ENCODE measurements at regions not wholly inside any gene's neighbourhood (a gene's known extent, or its start where the extent isn't known, plus 50 kb on each side); places are given as distances from the start of the nearest gene placed in this dataset.

DNA sequence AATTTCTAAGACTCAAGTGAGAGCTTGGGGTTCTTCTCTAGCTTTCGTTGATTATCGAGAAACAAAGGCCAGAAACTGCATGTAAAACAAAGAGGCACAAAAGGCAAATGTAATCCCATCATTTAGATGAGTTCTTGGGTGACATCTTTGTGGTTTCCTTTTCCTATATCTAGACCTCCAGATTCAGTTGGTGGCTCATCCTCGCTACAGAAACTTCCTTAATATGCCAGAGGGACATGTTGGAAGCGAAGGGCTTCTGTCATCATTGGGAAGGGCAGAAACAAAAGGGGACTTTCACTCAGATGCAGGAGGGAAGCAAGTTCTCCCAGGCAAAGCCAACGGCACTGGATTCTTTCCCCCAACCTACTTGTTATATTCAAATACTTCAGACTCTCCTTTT, 150.6 kb upstream of the ZFHX3 start:
- Histone ChIP-seq H3K9ac (ENCODE audit: low read length) (no peak overlapping the region), H3K27me3 (ENCODE audit: control insufficient read depth, insufficient read depth, low read length) (no peaks in the 10 kb centered on the region), H3K36me3 (ENCODE audit: control insufficient read depth, insufficient read depth, low read length) (no peaks in the 10 kb centered on the region), H3K4me3 (ENCODE audit: low read length) (no peak overlapping the region), H3K4me1 (ENCODE audit: control insufficient read depth, insufficient read depth, low read length) (no peaks in the 10 kb centered on the region), H3K9me3 (ENCODE audit: control insufficient read depth, low read length) (no peaks in the 10 kb centered on the region)

DNA sequence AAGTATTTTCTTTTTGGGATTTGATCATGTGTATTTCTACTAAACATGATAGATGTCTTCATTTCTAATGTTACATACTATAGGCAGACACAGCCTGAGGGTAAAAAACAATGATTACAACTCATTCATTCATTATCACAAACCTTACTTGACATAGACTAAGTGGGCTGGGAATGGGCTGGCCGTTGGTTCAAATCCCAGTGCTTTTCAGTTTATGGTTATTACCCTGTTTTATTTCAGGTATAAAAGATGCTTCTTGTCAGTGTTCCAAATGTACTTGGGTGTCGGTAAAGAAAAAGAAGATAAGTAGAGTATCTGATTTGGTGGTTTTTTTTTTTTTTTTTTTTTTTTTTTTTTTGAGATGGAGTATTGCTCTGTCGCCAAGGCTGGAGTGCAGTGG, 149.7 kb upstream of the ZFHX3 start:
- no peaks in the 10 kb centered on the region for H3K9me3 ChIP-seq (ENCODE audit: control insufficient read depth, low read length)
- H3K4me3 ChIP-seq (ENCODE audit: low read length), result no peak overlapping the region
- H3K36me3 ChIP-seq (ENCODE audit: control insufficient read depth, insufficient read depth, low read length), result no peaks in the 10 kb centered on the region
- H3K27me3 ChIP-seq (ENCODE audit: control insufficient read depth, insufficient read depth, low read length), result no peaks in the 10 kb centered on the region
- no peak overlapping the region for H3K9ac ChIP-seq (ENCODE audit: low read length)
- H3K4me1 ChIP-seq (ENCODE audit: control insufficient read depth, insufficient read depth, low read length), result no peaks in the 10 kb centered on the region

DNA sequence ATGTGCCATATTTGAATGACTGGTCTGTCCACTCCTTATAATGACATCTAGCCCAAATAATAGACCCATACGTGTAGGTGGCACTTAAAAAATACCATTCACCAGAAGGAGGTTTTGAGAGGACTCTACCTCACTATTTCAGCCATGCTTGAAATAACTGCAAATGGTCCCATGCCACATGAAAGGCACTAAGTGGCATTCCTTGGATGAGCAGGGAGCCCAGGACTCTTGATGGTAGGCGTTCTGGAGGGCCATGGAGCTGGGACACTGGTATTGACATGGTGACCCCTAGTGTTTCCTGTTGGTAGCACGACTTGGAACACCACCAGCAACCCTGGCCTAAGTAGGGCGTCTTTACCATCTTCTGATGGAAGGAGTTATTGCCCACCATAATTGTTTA, 148.7 kb upstream of the ZFHX3 start:
- no peak overlapping the region for H3K9ac ChIP-seq (ENCODE audit: low read length)
- no peaks in the 10 kb centered on the region for H3K27me3 ChIP-seq (ENCODE audit: control insufficient read depth, insufficient read depth, low read length)
- no peaks in the 10 kb centered on the region for H3K9me3 ChIP-seq (ENCODE audit: control insufficient read depth, low read length)
- H3K36me3 ChIP-seq (ENCODE audit: control insufficient read depth, insufficient read depth, low read length), result no peaks in the 10 kb centered on the region
- no peaks in the 10 kb centered on the region for H3K4me1 ChIP-seq (ENCODE audit: control insufficient read depth, insufficient read depth, low read length)
- H3K4me3 ChIP-seq (ENCODE audit: low read length), result no peak overlapping the region

DNA sequence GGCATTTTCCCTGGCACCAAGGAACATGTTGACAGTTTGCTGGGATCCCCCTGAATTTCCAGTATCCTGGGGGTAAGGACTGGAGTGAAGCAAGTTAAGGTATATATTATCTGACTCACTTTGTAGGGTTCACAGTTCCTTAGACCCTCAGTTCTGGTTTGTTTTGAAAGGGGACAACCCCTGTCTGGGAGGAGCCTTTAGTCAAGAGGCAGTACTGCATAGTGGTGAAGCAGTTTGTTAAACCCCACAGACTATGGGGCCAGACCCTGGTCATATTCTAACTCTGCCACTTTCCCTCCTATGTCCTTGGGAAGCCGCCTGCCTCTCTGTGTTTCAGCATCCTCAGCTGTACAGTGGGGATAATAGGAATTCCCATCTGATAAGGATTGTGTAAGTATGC, 145.5 kb upstream of the ZFHX3 start:
- Histone ChIP-seq H3K9ac (ENCODE audit: low read length) (no peak overlapping the region), H3K4me1 (ENCODE audit: control insufficient read depth, insufficient read depth, low read length) (no peaks in the 10 kb centered on the region), H3K4me3 (ENCODE audit: low read length) (no peak overlapping the region), H3K36me3 (ENCODE audit: control insufficient read depth, insufficient read depth, low read length) (no peaks in the 10 kb centered on the region), H3K9me3 (ENCODE audit: control insufficient read depth, low read length) (no peaks in the 10 kb centered on the region), H3K27me3 (ENCODE audit: control insufficient read depth, insufficient read depth, low read length) (no peaks in the 10 kb centered on the region)

DNA sequence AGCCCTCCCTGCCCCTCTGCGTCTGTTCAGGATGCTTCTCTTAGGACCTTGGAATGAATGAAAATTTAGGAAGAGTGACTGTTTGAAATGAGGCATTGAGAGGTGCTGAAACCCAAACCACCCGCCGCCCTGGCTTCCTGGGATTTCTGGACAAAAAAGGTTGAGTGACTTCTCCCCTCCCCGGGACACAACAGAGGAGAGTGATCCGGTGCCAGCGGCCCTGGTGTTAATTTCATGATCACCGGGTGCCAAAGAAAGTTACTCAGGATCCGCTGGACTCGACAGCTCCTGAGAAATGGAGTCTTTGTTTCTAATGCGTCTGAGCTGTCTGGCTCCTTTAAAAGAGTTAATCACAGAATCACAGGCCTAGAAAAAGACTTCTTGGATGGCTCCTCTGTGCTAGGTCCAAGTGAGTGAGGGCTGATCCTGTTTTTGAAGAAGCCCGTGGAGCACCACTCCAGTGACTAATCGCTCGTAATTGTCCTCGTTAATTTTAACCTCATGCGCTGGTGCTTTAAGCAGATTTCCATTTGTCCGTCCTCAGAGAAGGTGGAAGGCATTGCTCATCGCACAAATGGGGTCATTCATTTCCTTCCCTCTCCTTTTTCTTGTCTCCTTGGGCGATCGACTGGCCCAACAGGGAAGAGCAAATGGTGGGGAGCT, 144.4 kb upstream of the ZFHX3 start:
- Histone ChIP-seq H3K4me1 (ENCODE audit: control insufficient read depth, insufficient read depth, low read length) (no peaks in the 10 kb centered on the region), H3K36me3 (ENCODE audit: control insufficient read depth, insufficient read depth, low read length) (no peaks in the 10 kb centered on the region), H3K4me3 (ENCODE audit: low read length) (no peak overlapping the region), H3K27me3 (ENCODE audit: control insufficient read depth, insufficient read depth, low read length) (no peaks in the 10 kb centered on the region), H3K9ac (ENCODE audit: low read length) (no peak overlapping the region), H3K9me3 (ENCODE audit: control insufficient read depth, low read length) (no peaks in the 10 kb centered on the region)

DNA sequence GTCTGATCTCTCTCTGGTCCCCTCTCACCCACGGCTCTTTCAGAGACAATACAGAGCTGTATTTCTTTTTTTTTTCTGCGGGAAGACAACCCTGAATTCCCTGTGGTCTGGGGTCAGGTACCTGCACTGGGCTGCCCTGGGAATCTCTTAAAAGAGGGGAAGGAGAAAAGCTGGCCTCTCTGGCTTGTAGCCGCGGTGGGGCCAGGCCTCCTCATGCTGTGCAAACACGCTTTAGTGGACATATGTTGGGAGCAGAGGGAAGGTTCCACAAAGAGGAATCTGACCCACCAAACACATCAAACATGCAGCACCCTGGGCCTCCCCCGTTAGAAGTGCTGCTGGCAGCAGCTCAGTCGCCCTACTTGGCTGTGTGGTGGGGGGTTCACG, 143.7 kb upstream of the ZFHX3 start:
- Histone ChIP-seq H3K4me1 (ENCODE audit: control insufficient read depth, insufficient read depth, low read length) (no peaks in the 10 kb centered on the region), H3K9ac (ENCODE audit: low read length) (no peak overlapping the region), H3K4me3 (ENCODE audit: low read length) (no peak overlapping the region), H3K36me3 (ENCODE audit: control insufficient read depth, insufficient read depth, low read length) (no peaks in the 10 kb centered on the region), H3K27me3 (ENCODE audit: control insufficient read depth, insufficient read depth, low read length) (no peaks in the 10 kb centered on the region), H3K9me3 (ENCODE audit: control insufficient read depth, low read length) (no peaks in the 10 kb centered on the region)

DNA sequence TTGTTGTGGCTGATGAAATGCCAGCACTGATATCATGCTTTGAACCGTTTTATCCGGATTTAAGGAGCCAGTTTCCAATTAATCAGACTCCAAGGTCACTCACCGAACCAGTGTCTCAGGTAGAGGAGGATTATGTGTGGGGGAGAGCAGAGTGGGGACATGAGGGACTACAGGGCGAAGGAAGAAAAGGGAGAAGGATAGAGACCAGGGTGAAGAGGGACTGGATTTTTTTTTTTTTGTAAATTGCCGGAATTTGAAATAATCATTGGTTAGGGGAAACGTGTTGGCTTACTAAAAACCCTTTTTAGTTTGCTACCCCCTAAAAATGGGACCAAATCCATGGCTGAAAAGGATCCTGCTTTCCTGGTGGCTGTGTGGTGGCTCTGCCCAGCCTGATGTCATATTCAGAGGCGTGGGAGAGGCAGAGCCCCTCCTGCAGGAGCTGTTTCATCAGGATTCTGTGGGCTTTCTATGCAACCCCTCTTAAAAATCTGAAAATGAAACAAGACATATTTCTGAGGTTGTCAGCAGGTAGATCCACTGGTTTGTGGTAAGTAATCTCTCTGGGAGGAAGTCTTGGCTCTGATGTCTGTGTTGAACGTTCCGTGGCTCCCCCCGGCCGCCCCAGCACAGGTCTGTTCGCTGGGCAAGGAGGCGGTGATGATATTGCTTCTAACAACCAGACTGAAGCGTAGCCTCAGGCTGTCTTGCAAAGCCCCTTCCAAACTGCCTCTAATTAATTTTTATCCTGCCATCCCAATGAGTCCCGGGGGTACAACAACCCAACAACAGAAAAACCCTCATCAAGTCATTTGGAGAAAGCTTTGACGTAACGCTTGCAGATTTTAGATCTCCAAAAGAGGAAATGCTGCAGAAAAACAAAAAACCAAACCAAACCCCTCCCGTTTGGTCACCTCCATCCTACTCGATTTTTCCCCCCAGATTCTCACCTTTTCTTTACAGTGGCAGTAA, 143.0 kb upstream of the ZFHX3 start:
- Histone ChIP-seq H3K36me3 (ENCODE audit: control insufficient read depth, insufficient read depth, low read length) (no peaks in the 10 kb centered on the region), H3K9ac (ENCODE audit: low read length) (no peak overlapping the region), H3K4me3 (ENCODE audit: low read length) (no peak overlapping the region), H3K4me1 (ENCODE audit: control insufficient read depth, insufficient read depth, low read length) (no peaks in the 10 kb centered on the region), H3K27me3 (ENCODE audit: control insufficient read depth, insufficient read depth, low read length) (no peaks in the 10 kb centered on the region), H3K9me3 (ENCODE audit: control insufficient read depth, low read length) (no peaks in the 10 kb centered on the region)

DNA sequence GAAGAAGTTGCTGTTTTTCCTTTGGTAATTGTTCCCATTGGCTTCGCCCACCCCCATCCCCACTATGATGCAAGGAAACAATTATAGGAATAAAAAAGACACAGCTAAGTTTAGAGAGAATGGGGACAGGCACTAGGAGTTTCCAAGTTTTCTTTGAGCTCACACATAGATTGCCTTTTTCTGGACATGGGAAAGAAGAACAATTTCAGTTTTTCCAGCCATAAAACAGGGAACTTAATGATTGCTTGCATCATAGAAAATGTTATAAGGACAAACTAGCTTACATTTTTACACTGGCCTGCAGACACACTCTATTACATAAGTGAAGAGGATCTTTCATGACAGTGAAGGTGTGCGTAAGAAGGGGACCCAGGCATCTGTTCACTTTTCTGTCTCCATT, 142.3 kb upstream of the ZFHX3 start:
- Histone ChIP-seq H3K9me3 (ENCODE audit: control insufficient read depth, low read length) (no peaks in the 10 kb centered on the region), H3K4me1 (ENCODE audit: control insufficient read depth, insufficient read depth, low read length) (no peaks in the 10 kb centered on the region), H3K9ac (ENCODE audit: low read length) (no peak overlapping the region), H3K36me3 (ENCODE audit: control insufficient read depth, insufficient read depth, low read length) (no peaks in the 10 kb centered on the region), H3K27me3 (ENCODE audit: control insufficient read depth, insufficient read depth, low read length) (no peaks in the 10 kb centered on the region), H3K4me3 (ENCODE audit: low read length) (no peak overlapping the region)

DNA sequence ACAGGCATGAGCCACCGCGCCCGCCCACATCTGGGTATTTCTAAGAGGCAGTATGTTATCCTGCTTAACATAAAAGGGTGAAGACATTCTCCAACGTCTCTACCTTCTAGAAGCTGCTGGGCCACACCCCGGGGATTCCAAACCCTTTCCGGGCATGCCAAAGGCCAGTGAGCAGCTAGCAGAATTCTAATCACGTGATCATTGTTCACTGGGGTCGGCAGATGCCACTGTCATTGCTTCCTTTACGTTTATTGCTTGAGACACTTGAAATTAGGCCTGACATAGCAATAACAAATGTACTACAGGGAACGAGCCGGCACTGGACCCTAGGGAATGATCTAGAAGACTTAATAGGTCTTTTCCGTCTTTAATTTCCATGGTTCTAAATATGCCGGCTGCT, 141.2 kb upstream of the ZFHX3 start:
- no peak overlapping the region for H3K9ac ChIP-seq (ENCODE audit: low read length)
- no peaks in the 10 kb centered on the region for H3K36me3 ChIP-seq (ENCODE audit: control insufficient read depth, insufficient read depth, low read length)
- H3K4me1 ChIP-seq (ENCODE audit: control insufficient read depth, insufficient read depth, low read length), result no peaks in the 10 kb centered on the region
- no peaks in the 10 kb centered on the region for H3K9me3 ChIP-seq (ENCODE audit: control insufficient read depth, low read length)
- no peak overlapping the region for H3K4me3 ChIP-seq (ENCODE audit: low read length)
- no peaks in the 10 kb centered on the region for H3K27me3 ChIP-seq (ENCODE audit: control insufficient read depth, insufficient read depth, low read length)

DNA sequence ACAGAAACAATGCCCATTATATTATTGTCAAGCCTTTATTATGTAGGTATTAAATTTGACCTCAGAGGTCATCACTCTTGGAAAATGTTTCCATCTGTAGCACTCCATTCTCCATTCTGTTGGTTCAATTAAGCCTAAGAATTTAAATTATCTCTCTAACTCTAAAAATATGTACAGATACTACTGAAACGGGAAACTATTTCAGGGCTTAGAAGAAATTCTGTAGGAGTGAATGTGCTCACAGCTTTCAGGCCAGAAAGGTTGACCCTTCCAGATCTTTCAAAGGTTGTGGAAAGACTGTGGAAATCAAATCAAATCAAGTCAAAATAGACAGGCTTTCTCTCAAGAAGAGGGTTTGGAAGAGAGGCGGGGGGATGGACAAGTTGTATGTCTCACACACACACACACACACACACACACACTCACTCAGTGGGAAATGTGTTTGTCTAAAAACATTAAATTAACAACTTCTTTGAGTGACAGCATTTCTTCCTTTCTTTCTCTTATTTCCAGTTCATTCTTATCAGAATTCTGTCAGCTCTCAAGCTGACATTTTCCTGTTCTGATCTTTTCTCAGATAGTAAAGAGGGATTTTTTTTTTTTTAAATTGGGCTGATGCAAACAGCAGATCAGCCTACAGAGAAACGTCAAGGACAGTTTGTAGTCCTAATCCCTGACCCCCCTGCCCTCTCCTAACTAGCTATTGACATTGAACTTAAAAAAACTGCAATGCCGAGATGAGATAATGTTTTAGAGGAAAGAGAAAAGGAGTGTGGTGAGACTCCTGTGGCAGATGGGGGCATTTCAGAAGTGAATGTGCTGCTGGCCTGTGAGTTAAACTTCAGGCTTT, 139.0 kb upstream of the ZFHX3 start:
- no peak overlapping the region for H3K9ac ChIP-seq (ENCODE audit: low read length)
- H3K4me1 ChIP-seq (ENCODE audit: control insufficient read depth, insufficient read depth, low read length), result no peaks in the 10 kb centered on the region
- no peak overlapping the region for H3K4me3 ChIP-seq (ENCODE audit: low read length)
- H3K9me3 ChIP-seq (ENCODE audit: control insufficient read depth, low read length), result no peaks in the 10 kb centered on the region
- H3K27me3 ChIP-seq (ENCODE audit: control insufficient read depth, insufficient read depth, low read length), result no peaks in the 10 kb centered on the region
- no peaks in the 10 kb centered on the region for H3K36me3 ChIP-seq (ENCODE audit: control insufficient read depth, insufficient read depth, low read length)

DNA sequence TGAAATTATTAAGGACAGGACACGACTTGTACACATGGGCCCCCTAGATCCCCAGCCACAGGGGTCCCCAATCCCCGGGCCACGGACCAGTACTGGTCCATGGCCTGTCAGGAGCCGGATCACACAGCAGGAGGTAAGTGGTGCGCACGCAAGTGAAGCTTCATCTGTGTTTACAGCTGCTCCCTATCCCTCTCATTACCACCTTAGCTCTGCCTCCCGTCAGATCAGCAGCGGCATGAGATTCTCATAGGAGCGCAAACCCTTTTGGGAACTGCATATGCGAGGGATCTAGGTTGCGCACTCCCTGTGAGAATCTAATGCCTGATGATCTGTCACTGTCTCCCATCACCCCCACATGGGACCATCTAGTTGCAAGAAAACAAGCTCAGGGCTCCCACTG, 137.8 kb upstream of the ZFHX3 start:
- H3K4me3 ChIP-seq (ENCODE audit: low read length), result no peak overlapping the region
- no peaks in the 10 kb centered on the region for H3K4me1 ChIP-seq (ENCODE audit: control insufficient read depth, insufficient read depth, low read length)
- H3K27me3 ChIP-seq (ENCODE audit: control insufficient read depth, insufficient read depth, low read length), result no peaks in the 10 kb centered on the region
- no peak overlapping the region for H3K9ac ChIP-seq (ENCODE audit: low read length)
- H3K36me3 ChIP-seq (ENCODE audit: control insufficient read depth, insufficient read depth, low read length), result no peaks in the 10 kb centered on the region
- H3K9me3 ChIP-seq (ENCODE audit: control insufficient read depth, low read length), result no peaks in the 10 kb centered on the region

DNA sequence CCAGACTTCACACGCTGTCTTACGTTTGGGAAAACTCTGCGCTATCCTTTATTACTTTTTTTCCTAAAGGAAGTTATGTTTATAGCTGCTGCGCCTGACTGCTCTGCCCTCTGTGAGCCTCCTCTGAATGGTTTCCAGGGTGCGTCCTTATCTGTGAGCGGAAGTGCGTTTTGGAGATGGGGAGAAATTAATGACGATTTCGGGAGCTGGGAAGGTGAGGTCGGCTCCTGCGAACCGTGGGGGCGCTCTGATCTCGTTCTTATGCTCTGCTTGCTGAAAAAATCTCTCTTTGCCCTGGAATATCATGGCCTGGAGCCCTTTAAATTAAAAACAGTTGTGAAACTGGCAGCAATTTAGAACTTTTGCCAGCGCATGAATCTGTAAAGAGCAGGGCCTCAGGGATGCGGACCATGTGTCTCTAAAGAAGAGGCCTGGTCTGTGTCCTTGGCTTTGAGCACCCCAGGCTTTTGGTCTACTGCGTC, 135.7 kb upstream of the ZFHX3 start:
- Histone ChIP-seq H3K27me3 (ENCODE audit: control insufficient read depth, insufficient read depth, low read length) (no peaks in the 10 kb centered on the region), H3K4me3 (ENCODE audit: low read length) (no peak overlapping the region), H3K4me1 (ENCODE audit: control insufficient read depth, insufficient read depth, low read length) (no peaks in the 10 kb centered on the region), H3K9me3 (ENCODE audit: control insufficient read depth, low read length) (no peaks in the 10 kb centered on the region), H3K9ac (ENCODE audit: low read length) (no peak overlapping the region), H3K36me3 (ENCODE audit: control insufficient read depth, insufficient read depth, low read length) (no peaks in the 10 kb centered on the region)
